GM12872 (cell line): ENCODE measurements at regions not wholly inside any gene's neighbourhood (a gene's known extent, or its start where the extent isn't known, plus 50 kb on each side); places are given as distances from the start of the nearest gene placed in this dataset.

Source experiments
- CTCF ChIP-seq: IDR thresholded peaks from 3 replicates; pipeline ENCODE4 v1.5.1; 2011; ENCODE audit warnings: low read depth, mild to moderate bottlenecking, low read length, moderate library complexity; ENCODE audit not compliant: insufficient read depth

GRCh38 chr14:50040401-50040775 lies 76.0 kb downstream of the VCPKMT start:
- TF ChIP-seq CTCF, result no peak

- TF ChIP-seq CTCF, result no peak
Measured at GRCh38 chr14:50040895-50041465, 75.4 kb downstream of the VCPKMT start.

GRCh38 chr14:50041980-50042379 lies 74.4 kb downstream of the VCPKMT start:
- TF ChIP-seq CTCF, result no peak

- no peak for TF ChIP-seq CTCF
Measured at GRCh38 chr14:50044042-50044651, 72.2 kb downstream of the VCPKMT start.

GRCh38 chr14:50045039-50045711 lies 71.2 kb downstream of the VCPKMT start:
- 0 out of 3 replicates have a peak, but pooled peaks have one; percentile 11 for TF ChIP-seq CTCF

- no peak for TF ChIP-seq CTCF
Measured at GRCh38 chr14:50045837-50046236, 70.5 kb downstream of the VCPKMT start.

GRCh38 chr14:50047274-50047676 lies 69.1 kb downstream of the VCPKMT start:
- no peak for TF ChIP-seq CTCF
